GM18873 (cell line): ENCODE measurements at regions not wholly inside any gene's neighbourhood (a gene's known extent, or its start where the extent isn't known, plus 50 kb on each side); places are given as distances from the start of the nearest gene placed in this dataset.

Experiments
- ATAC-seq: cut with Tn5 transposase; IDR thresholded peaks from one replicate; pipeline ENCODE4 v1.9.1; 2021; ENCODE audit warnings: mild to moderate bottlenecking, moderate library complexity, moderate number of reproducible peaks; ENCODE audit not compliant: unreplicated experiment, low FRiP score

GRCh38 chr4:59063015-59063720, 1953.0 kb upstream of the IGFBP7 start:
- no peak for ATAC-seq

GRCh38 chr4:59068722-59069418, 1958.7 kb upstream of the IGFBP7 start:
- no peak for ATAC-seq

GRCh38 chr4:59086410-59086809, 1976.2 kb upstream of the IGFBP7 start:
- no peak for ATAC-seq

- ATAC-seq: no peak
Observed at GRCh38 chr4:59091146-59092142, 1981.3 kb upstream of the IGFBP7 start.

GRCh38 chr4:59094505-59094904, 1984.3 kb upstream of the IGFBP7 start:
- ATAC-seq: no peak

- ATAC-seq: no peak
Observed at GRCh38 chr4:59102311-59102710, 1992.1 kb upstream of the IGFBP7 start.

- ATAC-seq: no peak
Observed at GRCh38 chr4:59120287-59120814, 2010.2 kb upstream of the IGFBP7 start.

GRCh38 chr4:59122626-59123025, 2012.4 kb upstream of the IGFBP7 start:
- ATAC-seq: no peak

GRCh38 chr4:59126159-59126558, 2016.0 kb upstream of the IGFBP7 start:
- ATAC-seq: no peak

- no peak for ATAC-seq
Observed at GRCh38 chr4:59127006-59127405, 2016.8 kb upstream of the IGFBP7 start.

GRCh38 chr4:59127743-59128142, 2017.6 kb upstream of the IGFBP7 start:
- no peak for ATAC-seq

GRCh38 chr4:59135248-59135985, 2025.2 kb upstream of the IGFBP7 start:
- ATAC-seq: no peak

GRCh38 chr4:59161249-59161648, 2038.9 kb upstream of the ADGRL3 start:
- ATAC-seq: no peak

- no peak for ATAC-seq
Observed at GRCh38 chr4:59175617-59176016, 2024.5 kb upstream of the ADGRL3 start.

- no peak for ATAC-seq
Observed at GRCh38 chr4:59179372-59179771, 2020.8 kb upstream of the ADGRL3 start.

- no peak for ATAC-seq
Observed at GRCh38 chr4:59180161-59180560, 2020.0 kb upstream of the ADGRL3 start.

GRCh38 chr4:59180969-59181368, 2019.2 kb upstream of the ADGRL3 start:
- ATAC-seq: no peak

- ATAC-seq: no peak
Observed at GRCh38 chr4:59195839-59196238, 2004.3 kb upstream of the ADGRL3 start.

GRCh38 chr4:59200992-59201391, 1999.1 kb upstream of the ADGRL3 start:
- ATAC-seq: no peak
